OCI-LY7 (cell line): ENCODE measurements at regions not wholly inside any gene's neighbourhood (a gene's known extent, or its start where the extent isn't known, plus 50 kb on each side); places are given as distances from the start of the nearest gene placed in this dataset.
"Not testable (repeated sequence)": the region's sequence is repeated elsewhere in the genome, so short reads cannot be mapped to it uniquely, and the experiment has no call there.

ENCODE experiments used
- BruUV-seq: library from RNA; stranded (reverse); fragments of 400-500 nt; replicated peaks from 2 replicates; lab custom pipeline; 2021; lab: Mats Ljungman, UMichigan
- CTCF ChIA-PET: fragments of 300-600 bp; sonication (Branson Sonifier 250); formaldehyde crosslinking; loops from one replicate; lab custom pipeline; 2022; ENCODE audit warnings: antibody characterized with exemption; ENCODE audit not compliant: unreplicated experiment; lab: Charles Lee
- POLR2A ChIA-PET: fragments of 300-600 bp; sonication (Branson Sonifier 250); formaldehyde crosslinking; loops from one replicate; lab custom pipeline; 2022; ENCODE audit warnings: antibody characterized with exemption; lab: Charles Lee
- DNase-seq: peaks from one replicate; pipeline ENCODE4 v3.0.0-alpha.2; 2015; ENCODE audit warnings: low spot score
- H2AFZ ChIP-seq: fragments of 200-600 bp; sonication (generic), shearing (Covaris generic); 2 replicates; pipeline ENCODE4 v1.6.1; 2014; ENCODE audit warnings: mild to moderate bottlenecking, antibody characterized with exemption, low read length, moderate library complexity
- H3K27ac ChIP-seq: fragments of 200-600 bp; sonication (generic); 2 replicates; pipeline ENCODE4 v1.5.1; 2014; ENCODE audit warnings: mixed run types, low read depth, mild to moderate bottlenecking, moderate library complexity, low read length, inconsistent platforms; ENCODE audit not compliant: poor library complexity, severe bottlenecking
- H3K36me3 ChIP-seq: fragments of 200-600 bp; sonication (generic); 2 replicates; pipeline ENCODE4 v1.6.1; 2014; ENCODE audit warnings: mild to moderate bottlenecking, antibody characterized with exemption, low read length, moderate library complexity, mixed read lengths; ENCODE audit not compliant: insufficient read depth
- H3K4me1 ChIP-seq: fragments of 200-600 bp; sonication (generic); 2 replicates; pipeline ENCODE4 v1.5.1; 2014; ENCODE audit warnings: mild to moderate bottlenecking, low read length; ENCODE audit not compliant: insufficient read depth, poor library complexity, severe bottlenecking
- H3K4me2 ChIP-seq: fragments of 200-600 bp; sonication (generic); 2 replicates; pipeline ENCODE4 v1.6.1; 2014; ENCODE audit warnings: mild to moderate bottlenecking, low read length
- H3K4me3 ChIP-seq: fragments of 200-600 bp; sonication (generic); 2 replicates; pipeline ENCODE4 v1.5.1; 2014; ENCODE audit warnings: mild to moderate bottlenecking, low read depth, low read length; ENCODE audit not compliant: poor library complexity, severe bottlenecking
- H3K79me2 ChIP-seq: fragments of 200-600 bp; sonication (generic); 2 replicates; pipeline ENCODE4 v1.6.1; 2016; ENCODE audit warnings: low read depth, mild to moderate bottlenecking, low read length, moderate library complexity, mixed read lengths; ENCODE audit not compliant: insufficient read depth
- H3K9me2 ChIP-seq: fragments of 200-600 bp; sonication (generic); 2 replicates; pipeline ENCODE4 v1.6.1; 2016; ENCODE audit warnings: mild to moderate bottlenecking, low read length, mixed read lengths; ENCODE audit not compliant: insufficient read depth
- H3K9me3 ChIP-seq: fragments of 200-600 bp; sonication (generic); 2 replicates; pipeline ENCODE4 v1.6.1; 2014; ENCODE audit warnings: mild to moderate bottlenecking, mixed run types, low read length, mixed read lengths
- H4K20me1 ChIP-seq: fragments of 200-600 bp; sonication (generic); 2 replicates; pipeline ENCODE4 v1.6.1; 2014; ENCODE audit warnings: mild to moderate bottlenecking, antibody characterized with exemption, low read length, moderate library complexity, mixed read lengths; ENCODE audit not compliant: insufficient read depth
- EZH2phosphoT487 ChIP-seq: fragments of 200-600 bp; sonication (generic); IDR thresholded peaks from 2 replicates; pipeline ENCODE4 v1.6.1; 2018; ENCODE audit warnings: low read depth, borderline replicate concordance, mild to moderate bottlenecking, mixed run types, antibody characterized with exemption, low read length, moderate library complexity, mixed read lengths
- intact Hi-C: fragments of 100-400 bp; cut with micrococcal nuclease; formaldehyde crosslinking; loops from one replicate; pipeline ENCODE4 v1.10.0; 2022; ENCODE audit not compliant: unreplicated experiment
- TF ChIP-seq, protein P1 (sequence below): fragments of 200-600 bp; sonication (generic); conservative IDR thresholded peaks from 2 replicates; pipeline ENCODE4 v1.5.1; 2014; ENCODE audit warnings: mild to moderate bottlenecking, antibody characterized with exemption, low read length, moderate library complexity, mixed read lengths

DNA sequence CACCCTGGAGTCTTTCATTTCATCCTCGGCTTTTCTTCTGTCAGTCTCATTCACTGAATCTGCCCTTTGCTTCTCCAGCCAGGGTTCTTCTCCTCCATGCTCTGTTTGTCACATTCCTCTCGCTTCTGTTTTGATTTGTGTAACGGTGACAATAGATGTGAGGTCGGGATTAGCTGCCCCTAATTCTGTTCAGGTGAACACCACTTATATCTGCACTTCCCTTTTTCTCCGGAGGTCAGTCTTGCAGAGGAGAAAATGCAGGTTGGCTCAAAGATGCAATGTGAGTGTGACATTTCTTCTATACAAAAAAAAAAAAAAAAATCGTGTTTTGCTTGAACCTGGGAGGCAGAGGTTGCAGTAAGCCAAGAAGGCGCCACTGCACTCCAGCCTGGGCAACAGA is 262.9 kb downstream of the ASMT start:
- no peaks in the 10 kb centered on the region for H3K9me2 ChIP-seq
- no peak for DNase-seq
- no peak overlapping the region for H3K27ac ChIP-seq
- no peaks in the 10 kb centered on the region for H3K4me1 ChIP-seq
- H2AFZ ChIP-seq: no peak overlapping the region
- H3K36me3 ChIP-seq: no peaks in the 10 kb centered on the region
- H3K4me3 ChIP-seq: no peak overlapping the region
- CTCF ChIA-PET: no interaction called here
- intact Hi-C loops: no loop called here
- TF ChIP-seq EZH2phosphoT487: no peak
- TF ChIP-seq, protein P1, sequence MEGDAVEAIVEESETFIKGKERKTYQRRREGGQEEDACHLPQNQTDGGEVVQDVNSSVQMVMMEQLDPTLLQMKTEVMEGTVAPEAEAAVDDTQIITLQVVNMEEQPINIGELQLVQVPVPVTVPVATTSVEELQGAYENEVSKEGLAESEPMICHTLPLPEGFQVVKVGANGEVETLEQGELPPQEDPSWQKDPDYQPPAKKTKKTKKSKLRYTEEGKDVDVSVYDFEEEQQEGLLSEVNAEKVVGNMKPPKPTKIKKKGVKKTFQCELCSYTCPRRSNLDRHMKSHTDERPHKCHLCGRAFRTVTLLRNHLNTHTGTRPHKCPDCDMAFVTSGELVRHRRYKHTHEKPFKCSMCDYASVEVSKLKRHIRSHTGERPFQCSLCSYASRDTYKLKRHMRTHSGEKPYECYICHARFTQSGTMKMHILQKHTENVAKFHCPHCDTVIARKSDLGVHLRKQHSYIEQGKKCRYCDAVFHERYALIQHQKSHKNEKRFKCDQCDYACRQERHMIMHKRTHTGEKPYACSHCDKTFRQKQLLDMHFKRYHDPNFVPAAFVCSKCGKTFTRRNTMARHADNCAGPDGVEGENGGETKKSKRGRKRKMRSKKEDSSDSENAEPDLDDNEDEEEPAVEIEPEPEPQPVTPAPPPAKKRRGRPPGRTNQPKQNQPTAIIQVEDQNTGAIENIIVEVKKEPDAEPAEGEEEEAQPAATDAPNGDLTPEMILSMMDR: no peak
- no peak overlapping the region for H3K4me2 ChIP-seq
- BruUV-seq: no TSS peak
- no peaks in the 10 kb centered on the region for H3K79me2 ChIP-seq
- H3K9me3 ChIP-seq: no peaks in the 10 kb centered on the region
- POLR2A ChIA-PET: no interaction called here
- H4K20me1 ChIP-seq: no peaks in the 10 kb centered on the region

DNA sequence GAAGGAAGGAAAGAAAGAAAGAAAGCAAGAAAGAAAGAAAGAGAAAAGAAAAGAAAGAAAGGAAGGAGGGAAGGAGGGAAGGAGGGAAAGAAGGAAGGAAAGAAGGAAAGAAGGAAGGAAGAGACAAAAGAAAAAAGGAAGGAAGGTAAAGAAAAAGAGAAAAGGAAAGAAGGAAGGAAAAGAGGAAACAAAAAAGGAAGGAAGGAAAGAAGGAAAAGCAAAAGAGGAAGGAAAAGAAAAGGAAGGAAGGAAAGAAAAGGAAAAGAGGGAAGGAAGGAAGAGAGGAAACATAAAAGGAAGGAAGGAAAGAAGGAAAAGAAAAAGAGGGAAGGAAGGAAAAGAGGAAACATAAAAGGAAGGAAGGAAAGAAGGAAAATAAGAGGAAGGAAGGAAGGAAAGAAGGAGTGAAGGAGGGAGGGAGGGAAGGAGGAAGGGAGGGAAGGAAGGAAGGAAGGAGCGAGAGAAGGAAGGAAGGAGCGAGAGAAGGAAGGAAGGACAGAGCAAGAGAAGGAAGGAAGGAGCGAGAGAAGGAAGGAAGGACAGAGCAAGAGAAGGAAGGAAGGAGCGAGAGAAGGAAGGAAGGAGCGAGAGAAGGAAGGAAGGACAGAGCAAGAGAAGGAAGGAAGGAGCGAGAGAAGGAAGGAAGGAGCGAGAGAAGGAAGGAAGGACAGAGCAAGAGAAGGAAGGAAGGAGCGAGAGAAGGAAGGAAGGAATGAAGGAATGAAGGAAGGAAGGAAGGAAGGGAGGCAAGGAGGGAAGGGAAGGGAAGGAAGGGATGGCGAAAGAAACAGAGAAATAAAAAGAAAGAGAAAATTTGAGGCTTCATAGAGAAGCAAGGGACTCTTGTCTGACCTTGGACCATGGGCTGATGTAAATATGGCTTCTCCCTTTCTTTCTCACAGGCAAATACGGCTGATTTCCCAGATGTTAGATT is 266.3 kb downstream of the ASMT start:
- DNase-seq, H3K4me1 ChIP-seq, H3K79me2 ChIP-seq, POLR2A ChIA-PET, H3K9me3 ChIP-seq, CTCF ChIA-PET, H2AFZ ChIP-seq, H4K20me1 ChIP-seq, H3K4me2 ChIP-seq, H3K9me2 ChIP-seq, H3K27ac ChIP-seq, H3K4me3 ChIP-seq, H3K36me3 ChIP-seq, BruUV-seq, intact Hi-C loops: not testable (repeated sequence)

DNA sequence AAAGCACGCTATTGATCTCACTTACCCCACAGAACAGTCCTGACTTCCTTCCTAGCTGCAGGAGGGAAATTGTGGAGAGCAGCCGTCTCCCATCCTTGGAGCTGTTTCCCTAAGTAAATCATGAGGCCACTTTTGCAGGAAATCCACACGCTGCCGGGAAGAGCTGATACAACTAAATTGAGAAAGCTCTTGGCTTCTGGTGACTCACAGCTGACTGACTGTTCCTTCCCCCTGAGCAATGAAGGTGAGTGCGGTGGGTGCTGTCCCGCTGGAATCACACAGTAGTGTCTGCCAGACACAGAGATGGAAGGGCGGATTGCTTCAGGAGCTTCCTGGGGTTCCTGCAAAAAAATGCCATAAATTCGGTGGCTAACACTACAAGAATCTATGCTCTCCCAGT is 268.9 kb downstream of the ASMT start:
- Histone ChIP-seq H3K4me1 (no peaks in the 10 kb centered on the region), H3K9me3 (no peaks in the 10 kb centered on the region), H3K4me3 (no peak overlapping the region), H2AFZ (no peak overlapping the region), H3K79me2 (no peaks in the 10 kb centered on the region), H3K36me3 (no peaks in the 10 kb centered on the region), H3K4me2 (no peak overlapping the region), H3K27ac (no peak overlapping the region), H4K20me1 (no peaks in the 10 kb centered on the region), H3K9me2 (no peaks in the 10 kb centered on the region)
- TF ChIP-seq, protein P1: no peak
- no peak for TF ChIP-seq EZH2phosphoT487
- DNase-seq: no peak
- intact Hi-C loops: no loop called here
- ChIA-PET POLR2A (no interaction called here), CTCF (no interaction called here)
- no TSS peak for BruUV-seq
